Stimulated activated naive B cell treated with anti-CD40 and anti-IgM and Interleukin-4, amounts not matched to agents 10 μg/mL and 1 μg/mL and 100 μg/mL, for 72 hours (primary cell): ENCODE measurements at regions not wholly inside any gene's neighbourhood (a gene's known extent, or its start where the extent isn't known, plus 50 kb on each side); places are given as distances from the start of the nearest gene placed in this dataset.
"Not testable (repeated sequence)": the region's sequence is repeated elsewhere in the genome, so short reads cannot be mapped to it uniquely, and the experiment has no call there.

ENCODE experiments used
- ATAC-seq, 2 donors: fragments of 150-1000 bp; cut with Tn5 transposase; replicated peaks; 2 replicates each; pipeline ENCODE4 v1.10.0; 2021; ENCODE audit warnings: moderate library complexity in 1 of 2
- DNase-seq: peaks from one replicate; pipeline ENCODE4 v3.0.0; 2021
- H3K27ac Mint-ChIP-seq: one replicate; pipeline ENCODE4 v1.8.0; 2022; ENCODE audit warnings: mild to moderate bottlenecking, mixed read lengths
- H3K27me3 Mint-ChIP-seq, 2 donors: one replicate each; pipeline ENCODE4 v1.8.0; 2022; ENCODE audit warnings: mixed read lengths in 2 of 2
- H3K36me3 Mint-ChIP-seq, 2 donors: one replicate each; pipeline ENCODE4 v1.8.0; 2022; ENCODE audit warnings: mixed read lengths in 2 of 2, mild to moderate bottlenecking in 1 of 2
- H3K4me1 Mint-ChIP-seq, 2 donors: one replicate each; pipeline ENCODE4 v1.8.0; 2022; ENCODE audit warnings: mixed read lengths in 2 of 2, mild to moderate bottlenecking in 1 of 2
- H3K4me3 Mint-ChIP-seq, 2 donors: one replicate each; pipeline ENCODE4 v1.8.0; 2022; ENCODE audit warnings: mild to moderate bottlenecking in 2 of 2, mixed read lengths in 2 of 2, moderate library complexity in 1 of 2
- H3K9me3 Mint-ChIP-seq, 2 donors: one replicate each; pipeline ENCODE4 v1.8.0; 2022; ENCODE audit warnings: mixed read lengths in 2 of 2, mild to moderate bottlenecking in 1 of 2

GRCh38 chr21:25462517-25462971 lies 144.7 kb downstream of the MRPL39 start:
- Mint-ChIP-seq H3K27me3 (no peaks in the 10 kb centered on the region), H3K4me1 (peaks cover 27 to 45% of the 10 kb centered on the region in 2 donors), H3K36me3 (peaks cover 13 to 17% of the 10 kb centered on the region in 2 donors), H3K4me3 (peak overlapping the region in 1 of 2 donors; percentile 28), H3K9me3 (peaks cover 8 to 10% of the 10 kb centered on the region in 2 donors), H3K27ac (peak overlapping the region; percentile 91)
- DNase-seq (no peak), ATAC-seq (peak; percentile 62 to 67)

- Mint-ChIP-seq H3K4me1 (peaks cover 31 to 53% of the 10 kb centered on the region in 2 donors), H3K36me3 (peaks cover 9 to 13% of the 10 kb centered on the region in 2 donors), H3K9me3 (peaks cover 6 to 8% of the 10 kb centered on the region in 2 donors), H3K27ac (peak overlapping the region; percentile 9), H3K4me3 (no peak overlapping the region), H3K27me3 (no peaks in the 10 kb centered on the region)
- ATAC-seq (no peak), DNase-seq (no peak)
Measured at GRCh38 chr21:25461725-25462124, 145.6 kb downstream of the MRPL39 start.

GRCh38 chr21:25459993-25460392 lies 147.3 kb downstream of the MRPL39 start:
- H3K9me3 Mint-ChIP-seq: peaks cover 4 to 8% of the 10 kb centered on the region in 2 donors
- peak overlapping the region; percentile 44 to 58 for H3K4me3 Mint-ChIP-seq
- peak overlapping the region; percentile 95 for H3K27ac Mint-ChIP-seq
- H3K4me1 Mint-ChIP-seq: peaks cover 35 to 60% of the 10 kb centered on the region in 2 donors
- DNase-seq (no peak), ATAC-seq (no peak)
- H3K36me3 Mint-ChIP-seq: peaks cover 5 to 13% of the 10 kb centered on the region in 2 donors
- H3K27me3 Mint-ChIP-seq: no peaks in the 10 kb centered on the region

- Mint-ChIP-seq H3K9me3 (peaks cover 5 to 8% of the 10 kb centered on the region in 2 donors), H3K36me3 (peaks cover 5 to 14% of the 10 kb centered on the region in 2 donors), H3K27me3 (no peaks in the 10 kb centered on the region), H3K27ac (peak overlapping the region; percentile 95), H3K4me3 (peak overlapping the region; percentile 4 to 12), H3K4me1 (peaks cover 36 to 61% of the 10 kb centered on the region in 2 donors)
- no peak for DNase-seq
- peak; percentile 51 to 55 for ATAC-seq
Measured at GRCh38 chr21:25459365-25459764, 147.9 kb downstream of the MRPL39 start.

- Mint-ChIP-seq H3K9me3 (peaks cover 8% of the 10 kb centered on the region in 2 donors), H3K27me3 (no peaks in the 10 kb centered on the region)
Measured at GRCh38 chr21:25458484-25458883, 148.8 kb downstream of the MRPL39 start.

GRCh38 chr21:25457946-25458345 lies 149.3 kb downstream of the MRPL39 start:
- Mint-ChIP-seq H3K27me3 (no peaks in the 10 kb centered on the region), H3K9me3 (peaks cover 8% of the 10 kb centered on the region in 2 donors), H3K4me3 (no peak overlapping the region), H3K36me3 (peaks cover 10 to 22% of the 10 kb centered on the region in 2 donors), H3K4me1 (peaks cover 45 to 70% of the 10 kb centered on the region in 2 donors), H3K27ac (peak overlapping the region; percentile 47)
- no peak for ATAC-seq
- no peak for DNase-seq

More at GRCh38 chr21:25458484-25458883, 148.8 kb downstream of the MRPL39 start:
- Mint-ChIP-seq H3K27ac (peak overlapping the region; percentile 96), H3K4me3 (peak overlapping the region; percentile 16 to 41), H3K36me3 (peaks cover 9 to 19% of the 10 kb centered on the region in 2 donors), H3K4me1 (peaks cover 42 to 66% of the 10 kb centered on the region in 2 donors)
- no peak for ATAC-seq
- no peak for DNase-seq

- DNase-seq (no peak), ATAC-seq (peak; percentile 63 to 72)
- Mint-ChIP-seq H3K27me3 (no peaks in the 10 kb centered on the region), H3K36me3 (peaks cover 10 to 22% of the 10 kb centered on the region in 2 donors), H3K27ac (peak overlapping the region; percentile 93), H3K4me3 (peak overlapping the region; percentile 71 to 81), H3K4me1 (peaks cover 41 to 66% of the 10 kb centered on the region in 2 donors), H3K9me3 (peaks cover 8% of the 10 kb centered on the region in 2 donors)
Measured at GRCh38 chr21:25457411-25457810, 149.9 kb downstream of the MRPL39 start.

- Mint-ChIP-seq H3K36me3 (peaks cover 10 to 22% of the 10 kb centered on the region in 2 donors), H3K9me3 (peaks cover 8 to 9% of the 10 kb centered on the region in 2 donors), H3K4me1 (peaks cover 40 to 67% of the 10 kb centered on the region in 2 donors), H3K4me3 (peak overlapping the region; percentile 62 to 63), H3K27ac (peak overlapping the region; percentile 98), H3K27me3 (no peaks in the 10 kb centered on the region)
- DNase-seq (peak; percentile 53), ATAC-seq (peak; percentile 79 to 81)
Measured at GRCh38 chr21:25456672-25457071, 150.6 kb downstream of the MRPL39 start.

- Mint-ChIP-seq H3K36me3 (peaks cover 21 to 37% of the 10 kb centered on the region in 2 donors), H3K9me3 (peaks cover 19 to 20% of the 10 kb centered on the region in 2 donors), H3K27me3 (no peaks in the 10 kb centered on the region), H3K27ac (peak overlapping the region; percentile 86), H3K4me3 (no peak overlapping the region), H3K4me1 (peaks cover 37 to 54% of the 10 kb centered on the region in 2 donors)
- DNase-seq (no peak), ATAC-seq (no peak)
Measured at GRCh38 chr21:25453524-25453923, 153.8 kb downstream of the MRPL39 start.

- peaks cover 25 to 38% of the 10 kb centered on the region in 2 donors for H3K4me1 Mint-ChIP-seq
- peaks cover 23 to 25% of the 10 kb centered on the region in 2 donors for H3K9me3 Mint-ChIP-seq
- ATAC-seq (no peak), DNase-seq (no peak)
- H3K27me3 Mint-ChIP-seq: no peaks in the 10 kb centered on the region
- H3K4me3 Mint-ChIP-seq: no peak overlapping the region
- H3K27ac Mint-ChIP-seq: peak overlapping the region; percentile 37
- H3K36me3 Mint-ChIP-seq: peaks cover 21 to 38% of the 10 kb centered on the region in 2 donors
Measured at GRCh38 chr21:25449950-25450349, 157.3 kb downstream of the MRPL39 start.

GRCh38 chr21:25441835-25442234 lies 165.4 kb downstream of the MRPL39 start:
- ATAC-seq: no peak
- peaks cover 9 to 16% of the 10 kb centered on the region in 2 donors for H3K9me3 Mint-ChIP-seq
- H3K27ac Mint-ChIP-seq: no peak overlapping the region
- peaks cover 13 to 20% of the 10 kb centered on the region in 2 donors for H3K4me1 Mint-ChIP-seq
- H3K4me3 Mint-ChIP-seq: no peak overlapping the region
- peaks cover 13 to 22% of the 10 kb centered on the region in 2 donors for H3K36me3 Mint-ChIP-seq
- DNase-seq: no peak
- H3K27me3 Mint-ChIP-seq: no peaks in the 10 kb centered on the region

GRCh38 chr21:25437465-25437864 lies 169.8 kb downstream of the MRPL39 start:
- not testable (repeated sequence) for H3K27ac Mint-ChIP-seq, H3K4me3 Mint-ChIP-seq, ATAC-seq, DNase-seq, H3K27me3 Mint-ChIP-seq
- Mint-ChIP-seq H3K4me1 (peaks cover 19 to 32% of the 10 kb centered on the region in 2 donors), H3K36me3 (peaks cover 17 to 22% of the 10 kb centered on the region in 2 donors), H3K9me3 (peaks cover 9 to 12% of the 10 kb centered on the region in 2 donors)

- peaks cover 22 to 57% of the 10 kb centered on the region in 2 donors for H3K4me1 Mint-ChIP-seq
- H3K9me3 Mint-ChIP-seq: peaks cover 3 to 8% of the 10 kb centered on the region in 2 donors
- ATAC-seq (peak; percentile 55 to 67), DNase-seq (no peak)
- peak overlapping the region; percentile 86 for H3K27ac Mint-ChIP-seq
- H3K36me3 Mint-ChIP-seq: no peaks in the 10 kb centered on the region
- H3K4me3 Mint-ChIP-seq: peak overlapping the region; percentile 42 to 54
- H3K27me3 Mint-ChIP-seq: no peaks in the 10 kb centered on the region
Measured at GRCh38 chr21:25428537-25428936, 178.7 kb downstream of the MRPL39 start.

- no peaks in the 10 kb centered on the region for H3K27me3 Mint-ChIP-seq
- peak overlapping the region; percentile 86 for H3K27ac Mint-ChIP-seq
Measured at GRCh38 chr21:25427828-25428227, 179.5 kb downstream of the MRPL39 start.

GRCh38 chr21:25426580-25426979 lies 180.7 kb downstream of the MRPL39 start:
- H3K36me3 Mint-ChIP-seq: peaks cover 0 to under 1% of the 10 kb centered on the region in 2 donors
- H3K27me3 Mint-ChIP-seq: no peaks in the 10 kb centered on the region
- H3K4me1 Mint-ChIP-seq: peaks cover 25 to 70% of the 10 kb centered on the region in 2 donors
- H3K4me3 Mint-ChIP-seq: no peak overlapping the region
- peak overlapping the region; percentile 52 for H3K27ac Mint-ChIP-seq
- DNase-seq (no peak), ATAC-seq (no peak)
- H3K9me3 Mint-ChIP-seq: peaks cover 3 to 8% of the 10 kb centered on the region in 2 donors

More at GRCh38 chr21:25427828-25428227, 179.5 kb downstream of the MRPL39 start:
- Mint-ChIP-seq H3K36me3 (no peaks in the 10 kb centered on the region), H3K4me3 (peak overlapping the region; percentile 17 to 54), H3K4me1 (peaks cover 22 to 58% of the 10 kb centered on the region in 2 donors), H3K9me3 (peaks cover 3 to 8% of the 10 kb centered on the region in 2 donors)
- ATAC-seq (peak; percentile 58 to 68), DNase-seq (peak; percentile 37)
